ENCODE measurements at regions not wholly inside any gene's neighbourhood (a gene's known extent, or its start where the extent isn't known, plus 50 kb on each side); places are given as distances from the start of the nearest gene placed in this dataset.
A peak's percentile ranks its signal among the peaks of the same experiment; 100 is the strongest.

GRCh38 chr21:32135401-32136363 is 143.2 kb downstream of the MIS18A start:
- no peak for DNase-seq (ENCODE audit: low spot score)

DNA sequence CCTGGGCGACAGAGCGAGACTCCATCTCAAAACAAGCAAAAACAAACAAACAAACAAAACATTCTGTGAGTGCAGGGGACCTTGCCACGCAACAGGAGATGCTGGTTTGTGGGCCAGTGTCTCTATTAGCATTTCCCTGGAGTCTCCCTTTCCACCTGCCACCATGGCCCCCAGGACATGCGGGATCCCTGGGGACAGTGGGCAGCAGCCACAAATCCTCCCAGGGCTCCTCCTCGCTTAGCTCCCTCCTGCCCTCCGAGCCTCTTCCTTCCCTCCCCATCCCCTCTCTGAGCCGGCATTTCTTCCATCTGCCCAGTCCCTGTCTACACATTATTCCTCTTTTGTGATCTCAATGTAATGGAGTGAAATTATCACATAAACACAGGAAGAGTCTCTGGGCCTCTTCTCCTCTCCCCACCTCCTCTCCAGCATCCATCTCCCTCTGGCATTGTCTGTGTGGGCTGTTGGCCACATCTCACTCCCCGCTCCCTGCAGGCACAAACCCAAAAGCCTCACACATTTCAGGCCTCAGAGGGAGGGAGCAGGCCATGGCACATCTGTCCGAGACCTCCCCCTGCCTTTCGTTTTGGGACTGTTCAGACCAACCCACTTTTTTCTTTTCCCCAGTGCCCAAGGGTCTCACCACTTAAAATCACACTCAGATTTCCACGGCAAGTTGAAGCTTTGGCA is 144.3 kb downstream of the MIS18A start:
- no peak for DNase-seq (ENCODE audit: low spot score)

DNA sequence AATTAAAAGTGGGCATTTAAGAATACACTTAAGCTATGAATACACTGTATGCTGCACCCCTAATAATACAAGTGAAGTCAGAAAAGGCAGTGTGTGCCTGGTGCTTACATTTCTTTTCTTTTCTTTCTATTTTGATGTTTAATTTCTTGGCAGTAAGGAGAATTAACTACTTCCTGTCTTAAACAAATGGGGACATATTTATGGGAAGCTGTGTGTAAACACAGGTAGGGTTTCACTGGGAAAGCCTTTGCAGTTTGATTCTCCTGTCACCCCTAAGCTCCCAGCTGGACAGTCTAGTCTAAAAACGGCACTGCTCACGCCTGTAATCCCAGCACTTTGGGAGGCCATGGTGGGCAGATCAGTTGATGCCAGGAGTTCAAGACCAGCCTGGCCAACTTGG is 146.0 kb downstream of the MIS18A start:
- no peak for DNase-seq (ENCODE audit: low spot score)

DNA sequence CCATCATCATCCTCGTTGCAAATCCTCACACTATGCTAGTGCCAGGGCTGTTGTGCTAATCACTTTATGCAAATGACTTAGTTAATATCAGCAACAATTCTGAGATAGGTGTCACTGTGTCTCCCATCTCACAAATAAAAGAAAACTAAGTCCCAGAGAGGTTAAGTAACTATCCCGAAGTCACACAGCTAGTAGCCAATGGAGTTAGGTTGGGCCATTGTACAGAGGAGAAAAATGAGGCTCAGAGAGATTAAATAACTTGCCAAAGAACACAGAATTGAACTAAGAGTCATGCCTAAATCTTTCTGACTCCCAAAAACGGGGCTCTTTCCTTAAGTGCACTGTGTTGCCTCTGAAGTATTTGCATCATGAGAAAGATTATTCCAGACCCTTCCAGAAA is 146.4 kb downstream of the MIS18A start:
- no peak for DNase-seq (ENCODE audit: low spot score)

- no peak for DNase-seq (ENCODE audit: low spot score)
These were observed 146.9 kb downstream of the MIS18A start for GRCh38 chr21:32131960-32132359.

DNA sequence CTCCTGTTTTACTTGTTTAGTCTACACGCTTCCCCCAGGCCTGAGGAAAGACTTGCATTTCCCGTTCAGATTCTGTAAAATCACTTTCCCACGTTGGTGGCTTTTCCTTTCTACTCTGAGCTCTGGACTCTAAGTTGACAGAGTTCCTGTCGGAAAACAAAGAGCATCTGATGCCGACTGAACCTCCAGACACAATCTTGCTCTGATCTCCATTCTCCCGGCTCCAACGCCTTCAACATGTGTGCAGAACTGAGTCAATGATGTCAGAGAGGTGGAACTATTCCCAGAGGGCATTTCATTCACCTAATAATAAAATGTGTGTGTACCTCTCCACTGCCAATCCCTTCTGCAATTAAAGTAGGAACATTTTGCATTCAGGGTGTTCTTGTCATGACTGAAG is 147.7 kb downstream of the MIS18A start:
- DNase-seq (ENCODE audit: low spot score): no peak

GRCh38 chr21:32130031-32130891 is 148.6 kb downstream of the MIS18A start:
- no peak for DNase-seq (ENCODE audit: low spot score)

DNA sequence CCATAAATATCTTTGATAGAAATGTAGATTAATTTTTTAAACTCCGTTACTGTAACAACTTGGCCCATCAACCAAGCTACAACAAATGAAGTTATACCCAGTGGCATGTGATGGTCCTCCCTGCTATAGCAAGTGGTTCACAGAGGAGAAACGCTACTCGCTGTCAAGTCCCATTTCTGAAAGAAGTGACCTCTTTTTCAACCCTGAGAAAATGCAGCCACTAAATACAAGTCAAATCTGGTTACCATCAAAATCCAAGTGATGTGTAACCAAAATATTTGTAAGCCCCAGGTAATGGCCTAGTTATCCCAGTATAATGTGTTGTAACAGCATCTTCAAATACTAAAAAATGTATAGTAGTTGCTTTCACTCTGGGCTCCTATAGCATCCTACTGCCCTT is 151.8 kb downstream of the MIS18A start:
- DNase-seq (ENCODE audit: low spot score): no peak

GRCh38 chr21:32122082-32122481 is 156.8 kb downstream of the MIS18A start:
- no peak for DNase-seq (ENCODE audit: low spot score)

- DNase-seq (ENCODE audit: low spot score): no peak
These were observed 158.6 kb downstream of the MIS18A start for GRCh38 chr21:32120230-32120629.

DNA sequence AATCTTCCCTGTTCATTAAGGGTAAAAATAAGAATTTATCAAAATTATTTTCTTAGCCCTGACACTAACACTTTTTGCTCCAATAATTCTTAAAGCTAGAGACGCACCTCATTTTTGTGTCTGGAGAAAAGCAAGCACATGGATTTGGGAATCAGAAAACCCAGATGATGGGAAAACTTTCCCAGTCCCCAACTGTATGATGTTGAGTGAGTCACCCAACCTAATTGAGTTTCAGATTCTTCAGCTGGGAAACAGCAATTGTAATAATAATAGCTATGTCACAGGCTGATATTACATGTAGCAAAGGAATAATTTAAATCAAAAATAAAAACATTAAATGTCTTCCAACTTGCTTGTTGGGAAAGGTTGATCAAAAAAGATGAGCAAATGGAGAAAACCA is 159.0 kb downstream of the MIS18A start:
- no peak for DNase-seq (ENCODE audit: low spot score)

DNA sequence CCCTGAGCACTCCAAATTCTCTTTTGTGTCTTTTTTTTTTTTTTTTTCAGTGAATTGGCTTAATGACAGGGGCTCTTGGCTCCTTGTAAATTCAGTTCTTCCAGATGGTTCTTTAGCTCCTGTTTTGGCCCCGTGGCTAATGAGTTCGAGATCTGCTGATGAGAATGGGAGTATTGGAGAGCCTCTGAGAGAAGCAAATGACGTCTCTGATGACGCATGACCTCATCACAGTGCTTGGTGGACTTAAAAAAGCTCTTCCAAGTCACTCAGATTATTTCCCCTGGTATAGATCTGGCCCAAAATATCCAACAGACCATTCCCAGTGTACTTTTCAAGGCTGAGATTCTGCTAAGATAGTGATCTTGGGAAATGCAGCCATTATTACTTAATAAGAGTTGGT is 159.5 kb downstream of the MIS18A start:
- DNase-seq (ENCODE audit: low spot score): no peak

GRCh38 chr21:32114419-32115035 is 164.3 kb downstream of the MIS18A start:
- DNase-seq (ENCODE audit: low spot score): no peak

- no peak for DNase-seq (ENCODE audit: low spot score)
These were observed 165.4 kb downstream of the MIS18A start for GRCh38 chr21:32113486-32113885.

- DNase-seq (ENCODE audit: low spot score): no peak
These were observed 166.7 kb downstream of the MIS18A start for GRCh38 chr21:32112195-32112594.

DNA sequence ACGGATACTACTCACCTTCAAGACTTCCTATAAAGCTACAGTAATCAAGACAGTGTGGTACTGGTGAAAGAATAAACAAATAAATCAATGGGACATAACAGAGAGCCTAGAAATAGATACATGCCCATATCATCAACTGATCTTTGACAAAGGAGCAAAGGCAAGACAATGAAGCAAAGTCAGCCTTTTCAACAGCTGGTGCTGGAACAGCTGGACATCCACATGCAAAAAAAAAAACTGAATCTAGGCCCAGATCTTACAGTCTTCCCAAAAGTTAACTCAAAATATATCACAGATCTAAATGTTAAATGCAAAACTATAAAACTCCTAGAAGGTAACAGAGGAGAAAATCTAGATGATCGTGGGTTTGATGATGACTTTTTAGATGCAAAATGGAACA is 170.3 kb downstream of the MIS18A start:
- no peak for DNase-seq (ENCODE audit: low spot score)

DNA sequence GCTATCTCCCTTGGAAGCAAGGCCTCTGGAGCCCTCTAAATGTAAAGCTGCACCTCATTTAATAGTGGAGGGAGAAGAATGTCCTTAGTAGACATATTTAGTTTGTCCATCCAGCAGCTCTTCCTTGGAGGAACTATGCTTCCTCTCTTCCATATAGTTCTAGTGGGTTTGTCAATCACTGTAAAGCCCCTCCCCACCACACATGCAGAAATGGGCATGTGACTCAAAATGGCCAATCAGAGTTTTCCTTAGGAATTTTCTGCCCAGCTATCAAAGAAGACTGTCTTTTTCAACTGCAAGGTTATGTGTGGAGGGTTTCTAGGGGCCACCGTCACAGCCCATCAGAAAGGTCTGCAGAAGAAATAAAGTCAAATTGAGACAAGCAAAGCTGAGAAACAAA is 175.5 kb downstream of the MIS18A start:
- DNase-seq (ENCODE audit: low spot score): no peak

GRCh38 chr21:32102426-32102825 is 176.4 kb downstream of the MIS18A start:
- DNase-seq (ENCODE audit: low spot score): peak; percentile 11

GRCh38 chr21:32101277-32101676 is 177.6 kb downstream of the MIS18A start:
- peak; percentile 43 for DNase-seq (ENCODE audit: low spot score)

- no peak for DNase-seq (ENCODE audit: low spot score)
These were observed 178.4 kb downstream of the MIS18A start for GRCh38 chr21:32100423-32100822.

- no peak for DNase-seq (ENCODE audit: low spot score)
These were observed 178.9 kb downstream of the MIS18A start for GRCh38 chr21:32099812-32100416.
